GM18858 (cell line): ENCODE measurements at regions not wholly inside any gene's neighbourhood (a gene's known extent, or its start where the extent isn't known, plus 50 kb on each side); places are given as distances from the start of the nearest gene placed in this dataset.

ENCODE experiments used
- ATAC-seq: cut with Tn5 transposase; IDR thresholded peaks from one replicate; pipeline ENCODE4 v1.9.1; 2021; ENCODE audit not compliant: unreplicated experiment

GRCh38 chr12:114935658-114936057, 251.7 kb upstream of the TBX3 start:
- ATAC-seq: no peak

GRCh38 chr12:114933428-114934160, 249.6 kb upstream of the TBX3 start:
- no peak for ATAC-seq

- ATAC-seq: no peak
Measured at GRCh38 chr12:114932806-114933205, 248.8 kb upstream of the TBX3 start.

- ATAC-seq: no peak
Measured at GRCh38 chr12:114931025-114931424, 247.1 kb upstream of the TBX3 start.

- no peak for ATAC-seq
Measured at GRCh38 chr12:114926341-114926740, 242.4 kb upstream of the TBX3 start.

- no peak for ATAC-seq
Measured at GRCh38 chr12:114924946-114925475, 241.0 kb upstream of the TBX3 start.

GRCh38 chr12:114921781-114922180, 237.8 kb upstream of the TBX3 start:
- no peak for ATAC-seq

GRCh38 chr12:114920771-114921554, 237.0 kb upstream of the TBX3 start:
- ATAC-seq: no peak

- no peak for ATAC-seq
Measured at GRCh38 chr12:114919479-114919878, 235.5 kb upstream of the TBX3 start.

GRCh38 chr12:114918535-114919233, 234.7 kb upstream of the TBX3 start:
- no peak for ATAC-seq

- ATAC-seq: no peak
Measured at GRCh38 chr12:114917953-114918352, 234.0 kb upstream of the TBX3 start.

- ATAC-seq: no peak
Measured at GRCh38 chr12:114917307-114917706, 233.3 kb upstream of the TBX3 start.

GRCh38 chr12:114916541-114916940, 232.6 kb upstream of the TBX3 start:
- ATAC-seq: no peak

GRCh38 chr12:114916124-114916523, 232.1 kb upstream of the TBX3 start:
- ATAC-seq: no peak

- no peak for ATAC-seq
Measured at GRCh38 chr12:114913871-114914801, 230.2 kb upstream of the TBX3 start.

- no peak for ATAC-seq
Measured at GRCh38 chr12:114912811-114913210, 228.8 kb upstream of the TBX3 start.

GRCh38 chr12:114911196-114911595, 227.2 kb upstream of the TBX3 start:
- no peak for ATAC-seq

- no peak for ATAC-seq
Measured at GRCh38 chr12:114904254-114905003, 220.5 kb upstream of the TBX3 start.

GRCh38 chr12:114903083-114903691, 219.2 kb upstream of the TBX3 start:
- ATAC-seq: no peak
